Endothelial cell of umbilical vein (primary cell): ENCODE measurements at regions not wholly inside any gene's neighbourhood (a gene's known extent, or its start where the extent isn't known, plus 50 kb on each side); places are given as distances from the start of the nearest gene placed in this dataset.

Experiments
- BruUV-seq: library from RNA; stranded (reverse); fragments of 400-500 nt; replicated peaks from 2 replicates; lab custom pipeline; 2021; lab: Mats Ljungman, UMichigan
- CTCF ChIA-PET: fragments of 300-600, 350-600 bp; sonication (Branson Sonifier 250); formaldehyde crosslinking; loops from one replicate; lab custom pipeline; 2021; ENCODE audit warnings: antibody characterized with exemption, inconsistent platforms; lab: Charles Lee
- POLR2A ChIA-PET: fragments of 300-600, 350-600 bp; sonication (Branson Sonifier 250); formaldehyde crosslinking; loops from one replicate; lab custom pipeline; 2021; ENCODE audit warnings: antibody characterized with exemption, inconsistent platforms; lab: Charles Lee
- DNase-seq: peaks from one replicate; pipeline ENCODE4 v3.0.0-alpha.2; 2011; ENCODE audit warnings: low read depth, low spot score
- FAIRE-seq: peaks from 2 replicates; lab custom pipeline; 2011; peaks lifted over from hg19 to GRCh38; lab: Jason Lieb, UNC
- H2AFZ ChIP-seq: 2 replicates; pipeline ENCODE4 v1.6.0; 2012; ENCODE audit warnings: low read depth, low read length, control low read depth, inconsistent platforms
- H3K27ac ChIP-seq: 2 replicates; pipeline ENCODE4 v1.5.1; 2011; ENCODE audit warnings: low read depth, mild to moderate bottlenecking, control low read depth, low read length, moderate library complexity; ENCODE audit not compliant: insufficient read depth
- H3K27me3 ChIP-seq, 2 experiments: 2 replicates each; pipeline versions ENCODE4 v1.6.0 to v1.6.1; 2011; ENCODE audit warnings: low read length in 2 of 2, mixed read lengths in 1 of 2; ENCODE audit not compliant: control insufficient read depth in 2 of 2, insufficient read depth in 2 of 2
- H3K36me3 ChIP-seq, 2 experiments: 2 replicates in 1 of 2; 3 replicates in 1 of 2; pipeline ENCODE4 v1.5.1; 2011; ENCODE audit warnings: low read length in 2 of 2, mild to moderate bottlenecking in 1 of 2, moderate library complexity in 1 of 2; ENCODE audit not compliant: control insufficient read depth in 2 of 2, insufficient read depth in 2 of 2; ENCODE audit errors: extremely low read depth in 1 of 2
- H3K4me1 ChIP-seq: 3 replicates; pipeline ENCODE4 v1.5.1; 2011; ENCODE audit warnings: mild to moderate bottlenecking, low read length; ENCODE audit not compliant: control insufficient read depth, insufficient read depth; ENCODE audit errors: extremely low read depth
- H3K4me2 ChIP-seq: 2 replicates; pipeline ENCODE4 v1.6.1; 2011; ENCODE audit warnings: low read length, control low read depth, mixed read lengths; ENCODE audit not compliant: insufficient read depth
- H3K4me3 ChIP-seq, 3 experiments: fragments of 200-600 bp in 1 of 3; sonication (generic), shearing (Covaris generic) in 1 of 3; replicated peaks in 1 of 3; 2 replicates each; pipeline ENCODE4 v1.5.1; 2011 to 2016; ENCODE audit warnings: control low read depth in 3 of 3, low read length in 3 of 3, mild to moderate bottlenecking in 2 of 3, inconsistent platforms in 1 of 3, low read depth in 1 of 3, moderate library complexity in 1 of 3; ENCODE audit not compliant: insufficient read depth in 1 of 3
- H3K79me2 ChIP-seq: 2 replicates; pipeline ENCODE4 v1.6.0; 2012; ENCODE audit warnings: low read length, inconsistent platforms; ENCODE audit not compliant: control insufficient read depth, insufficient read depth
- H3K9ac ChIP-seq: replicated peaks from 2 replicates; pipeline ENCODE3; 2011; ENCODE audit warnings: low read length, control low read depth; ENCODE audit not compliant: insufficient read depth; ENCODE audit errors: extremely low read depth
- H3K9me1 ChIP-seq: replicated peaks from 3 replicates; pipeline ENCODE4 v1.6.0; 2011; ENCODE audit warnings: mild to moderate bottlenecking, low read length; ENCODE audit not compliant: control insufficient read depth, insufficient read depth; ENCODE audit errors: extremely low read depth
- H3K9me3 ChIP-seq: replicated peaks from 2 replicates; pipeline ENCODE4 v1.5.1; 2012; ENCODE audit warnings: low read length, inconsistent platforms; ENCODE audit not compliant: control insufficient read depth, insufficient read depth
- H4K20me1 ChIP-seq: replicated peaks from 2 replicates; pipeline ENCODE3; 2011; ENCODE audit warnings: mild to moderate bottlenecking, low read length; ENCODE audit not compliant: control insufficient read depth, insufficient read depth; ENCODE audit errors: extremely low read depth
- CTCF ChIP-seq, 2 donors: IDR thresholded peaks; 1 replicate in 1 of 2; 2 replicates in 1 of 2; pipeline ENCODE4 v1.5.1; 2011; ENCODE audit warnings: low read length in 2 of 2, mild to moderate bottlenecking in 2 of 2, moderate library complexity in 2 of 2, control low read depth in 1 of 2, inconsistent platforms in 1 of 2, low read depth in 1 of 2; ENCODE audit not compliant: insufficient read depth in 1 of 2; ENCODE audit errors: extremely low read depth in 1 of 2
- EZH2 ChIP-seq: IDR thresholded peaks from 2 replicates; pipeline ENCODE4 v1.6.1; 2012; ENCODE audit warnings: borderline replicate concordance, low read depth, mild to moderate bottlenecking, moderate library complexity, low read length, inconsistent platforms; ENCODE audit not compliant: severe bottlenecking
- FOS ChIP-seq: IDR thresholded peaks from 2 replicates; pipeline ENCODE4 v1.6.1; 2011; ENCODE audit warnings: mild to moderate bottlenecking, low read length, moderate library complexity, borderline replicate concordance; ENCODE audit not compliant: insufficient read depth
- GATA2 ChIP-seq: IDR thresholded peaks from 2 replicates; pipeline ENCODE4 v1.7.0; 2011; ENCODE audit warnings: low read depth, mild to moderate bottlenecking, moderate library complexity, mixed read lengths, low read length; ENCODE audit not compliant: insufficient read length, insufficient read depth
- JUN ChIP-seq: IDR thresholded peaks from 2 replicates; pipeline ENCODE4 v1.6.1; 2011; ENCODE audit warnings: borderline replicate concordance, low read depth; ENCODE audit not compliant: insufficient read length, insufficient read depth
- MYC ChIP-seq: IDR thresholded peaks from one replicate; pipeline ENCODE4 v1.6.1; 2011; ENCODE audit warnings: mild to moderate bottlenecking, low read depth, low read length
- POLR2A ChIP-seq: IDR thresholded peaks from 2 replicates; pipeline ENCODE4 v1.6.1; 2012; ENCODE audit warnings: low read depth, mild to moderate bottlenecking, control low read depth, low read length
- POLR2AphosphoS5 ChIP-seq: IDR thresholded peaks from 2 replicates; pipeline ENCODE4 v1.6.1; 2012; ENCODE audit warnings: low read depth, mild to moderate bottlenecking, control low read depth, low read length, moderate library complexity; ENCODE audit not compliant: insufficient read depth
- dilution Hi-C: fragments of 300-500 bp; cut with MboI; formaldehyde crosslinking; loops from one replicate; pipeline ENCODE4 v1.15.0; 2019; ENCODE audit warnings: low sequenced_read_pairs; ENCODE audit not compliant: extremely low pct_ligation_motif_present
- intact Hi-C: fragments of 100-400 bp; cut with micrococcal nuclease; formaldehyde crosslinking; loops from one replicate; pipeline ENCODE4 v1.10.0; 2022
- TF ChIP-seq, protein P1 (sequence below): IDR thresholded peaks from 2 replicates; pipeline ENCODE4 v1.6.1; 2011; ENCODE audit not compliant: insufficient read depth, insufficient read length

GRCh38 chr6:119742188-119742803 is 392.7 kb upstream of the MAN1A1 start:
- H3K79me2 ChIP-seq, result no peaks in the 10 kb centered on the region
- TF ChIP-seq JUN, result no peak
- peak; percentile 64 to 72 for TF ChIP-seq CTCF (IDR thresholded peaks at IDR 0.05; ENCODE audit: extremely low read depth in 1 of 2, insufficient read depth in 1 of 2, low read depth in 1 of 2, low read length in 2 of 2)
- TF ChIP-seq EZH2, result no peak
- H3K9me1 ChIP-seq, result no peaks in the 10 kb centered on the region
- H3K9me3 ChIP-seq, result no peaks in the 10 kb centered on the region
- no peak overlapping the region for H3K4me2 ChIP-seq
- no peaks in the 10 kb centered on the region for H4K20me1 ChIP-seq
- no peak overlapping the region for H3K4me3 ChIP-seq
- ChIA-PET CTCF (interaction anchor here (0.7 kb wide), 1 partner anchor 613 kb away, joined by 3 read pairs; no protein-coding TSS in a partner anchor), POLR2A (no interaction called here)
- H2AFZ ChIP-seq, result no peak overlapping the region
- no peaks in the 10 kb centered on the region for H3K4me1 ChIP-seq
- BruUV-seq, result no TSS peak
- FAIRE-seq, result peak; percentile 49
- DNase-seq, result peak; percentile 42
- dilution Hi-C loops (no loop called here), intact Hi-C loops (loop anchor here (2.0 kb wide), 3 partner anchors 237 to 1565 kb away; no protein-coding TSS in a partner anchor)
- no peaks in the 10 kb centered on the region for H3K27me3 ChIP-seq
- no peak overlapping the region for H3K9ac ChIP-seq
- H3K27ac ChIP-seq, result no peak overlapping the region
- no peaks in the 10 kb centered on the region for H3K36me3 ChIP-seq

GRCh38 chr6:119739769-119740168 is 390.2 kb upstream of the MAN1A1 start:
- dilution Hi-C loops, result no loop called here
- no peaks in the 10 kb centered on the region for H4K20me1 ChIP-seq
- no peaks in the 10 kb centered on the region for H3K27me3 ChIP-seq
- no peaks in the 10 kb centered on the region for H3K79me2 ChIP-seq
- TF ChIP-seq, protein P1, sequence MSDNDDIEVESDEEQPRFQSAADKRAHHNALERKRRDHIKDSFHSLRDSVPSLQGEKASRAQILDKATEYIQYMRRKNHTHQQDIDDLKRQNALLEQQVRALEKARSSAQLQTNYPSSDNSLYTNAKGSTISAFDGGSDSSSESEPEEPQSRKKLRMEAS, result no peak
- no peak for TF ChIP-seq FOS
- TF ChIP-seq POLR2AphosphoS5, result no peak
- TF ChIP-seq POLR2A, result no peak
- TF ChIP-seq CTCF (IDR thresholded peaks at IDR 0.05; ENCODE audit: extremely low read depth in 1 of 2, insufficient read depth in 1 of 2, low read depth in 1 of 2, low read length in 2 of 2), result no peak
- TF ChIP-seq GATA2, result no peak
- TF ChIP-seq MYC, result no peak
- no peak for TF ChIP-seq EZH2
- no peak for TF ChIP-seq JUN
- ChIA-PET POLR2A (no interaction called here), CTCF (no interaction called here)
- no peak overlapping the region for H3K9ac ChIP-seq
- intact Hi-C loops, result loop anchor here (5.0 kb wide), 1 partner anchor 392 kb away; the partner anchor contains the start of gene MAN1A1
- H3K36me3 ChIP-seq, result no peaks in the 10 kb centered on the region
- FAIRE-seq (no peak), DNase-seq (no peak)
- no peaks in the 10 kb centered on the region for H3K9me3 ChIP-seq
- H3K4me2 ChIP-seq, result no peak overlapping the region
- BruUV-seq, result no TSS peak
- H3K27ac ChIP-seq, result no peak overlapping the region
- H3K4me1 ChIP-seq, result no peaks in the 10 kb centered on the region
- no peak overlapping the region for H2AFZ ChIP-seq
- no peaks in the 10 kb centered on the region for H3K9me1 ChIP-seq
- no peak overlapping the region for H3K4me3 ChIP-seq
